ENCODE measurements at regions not wholly inside any gene's neighbourhood (a gene's known extent, or its start where the extent isn't known, plus 50 kb on each side); places are given as distances from the start of the nearest gene placed in this dataset.
A peak's percentile ranks its signal among the peaks of the same experiment; 100 is the strongest.

DNA sequence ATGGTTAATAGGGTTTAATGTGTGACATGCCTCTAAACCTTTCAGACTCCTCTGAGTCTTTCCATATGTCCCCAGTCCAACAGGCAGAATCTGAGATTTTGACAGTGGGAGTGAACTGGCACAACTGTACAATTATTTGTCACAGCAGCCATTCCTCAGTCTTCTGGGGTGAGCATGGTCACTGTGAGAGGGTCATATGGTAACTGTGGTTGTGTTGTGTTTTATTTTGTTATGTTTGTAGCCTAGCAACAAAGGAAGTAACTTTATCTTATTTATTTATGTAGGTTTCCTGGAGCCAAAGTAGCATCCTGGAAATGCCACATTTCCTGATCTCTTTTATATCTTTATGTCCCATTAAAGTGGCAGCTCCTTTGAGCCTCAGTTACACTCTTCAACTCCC, 1067.9 kb downstream of the TTLL7 start:
- DNase-seq (no peak), ATAC-seq (no peak)
- intact Hi-C loops (cut with DNase I), result no loop called here

DNA sequence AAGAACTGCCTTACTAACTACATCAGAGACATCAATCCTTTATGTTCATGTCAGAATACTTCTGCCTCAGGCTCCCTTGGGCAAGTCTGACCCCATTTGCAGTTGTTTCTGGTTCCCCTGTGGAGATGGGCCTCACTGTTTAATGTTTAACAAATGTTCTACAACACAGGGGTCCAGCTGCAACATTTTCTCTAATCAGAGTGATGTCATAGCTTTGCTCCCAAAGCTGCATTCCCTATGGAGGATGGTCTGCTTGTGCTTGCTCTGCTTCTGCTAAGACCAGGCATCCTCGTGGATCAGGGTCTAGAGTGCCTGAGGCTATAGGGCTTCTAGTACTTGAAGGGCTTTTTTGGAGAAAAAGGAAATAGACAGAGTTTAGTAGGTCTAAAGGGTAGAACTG, 1071.2 kb downstream of the TTLL7 start:
- no peak for ATAC-seq
- no peak for DNase-seq
- intact Hi-C loops (cut with DNase I), result no loop called here

DNA sequence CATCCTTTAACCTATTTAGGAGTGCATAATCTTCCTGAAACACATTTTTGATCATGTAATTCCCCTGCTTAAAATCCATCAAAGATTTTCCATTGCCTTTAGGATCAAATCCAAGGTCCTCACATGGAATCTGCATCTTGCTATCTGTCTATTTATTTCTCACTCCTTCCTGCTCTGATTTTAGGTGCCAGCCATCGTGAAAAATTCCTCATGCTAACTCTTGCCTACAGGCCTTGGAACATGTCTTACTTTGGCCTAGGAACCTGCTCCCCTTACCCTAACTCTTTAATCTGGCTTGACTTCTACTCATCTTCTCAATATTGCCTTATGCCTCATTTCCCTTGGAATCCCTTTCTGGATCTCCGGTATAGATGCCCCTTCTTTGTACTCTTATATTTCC, 1074.3 kb downstream of the TTLL7 start:
- DNase-seq (no peak), ATAC-seq (no peak)
- intact Hi-C loops (cut with DNase I), result no loop called here

DNA sequence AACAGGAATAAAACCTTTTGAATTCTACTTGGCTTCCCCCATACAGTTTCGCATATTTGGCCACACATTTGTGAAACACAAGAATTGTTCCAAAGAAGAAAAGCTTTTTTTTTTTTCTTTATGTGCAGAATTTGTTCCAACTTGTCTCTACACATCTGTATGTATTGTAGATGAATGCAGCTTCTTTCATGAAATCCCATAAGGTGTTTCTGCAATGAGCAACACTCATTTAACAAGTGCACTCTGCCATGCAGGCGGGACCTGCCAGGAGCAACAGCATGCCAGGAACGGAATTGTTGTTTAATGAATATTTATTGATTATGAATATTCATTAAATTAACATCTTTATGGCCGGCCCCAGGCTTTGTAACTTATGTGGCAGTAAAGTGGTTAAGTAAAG, 1075.0 kb downstream of the TTLL7 start:
- intact Hi-C loops (cut with DNase I), result no loop called here
- ATAC-seq, result no peak
- no peak for DNase-seq

DNA sequence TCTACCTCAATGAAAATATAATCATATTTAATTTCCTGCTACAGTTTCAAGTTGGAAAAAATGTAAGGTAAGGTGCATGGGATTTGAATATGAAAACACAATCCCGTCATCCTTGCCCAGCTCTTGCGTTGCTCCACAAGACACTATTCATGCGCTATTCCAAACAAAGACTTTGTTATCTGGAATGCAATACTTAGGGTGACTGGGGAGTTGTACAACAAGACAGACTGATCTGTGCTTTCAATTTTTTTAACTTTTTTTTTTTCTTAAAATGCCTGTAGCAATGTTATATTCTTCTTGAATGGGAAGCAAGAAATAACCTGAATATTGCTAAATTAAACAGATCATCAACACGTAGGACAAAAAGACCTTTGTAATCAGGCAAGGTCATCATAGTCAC, 1077.2 kb downstream of the TTLL7 start:
- ATAC-seq (no peak), DNase-seq (no peak)
- intact Hi-C loops (cut with DNase I), result no loop called here

DNA sequence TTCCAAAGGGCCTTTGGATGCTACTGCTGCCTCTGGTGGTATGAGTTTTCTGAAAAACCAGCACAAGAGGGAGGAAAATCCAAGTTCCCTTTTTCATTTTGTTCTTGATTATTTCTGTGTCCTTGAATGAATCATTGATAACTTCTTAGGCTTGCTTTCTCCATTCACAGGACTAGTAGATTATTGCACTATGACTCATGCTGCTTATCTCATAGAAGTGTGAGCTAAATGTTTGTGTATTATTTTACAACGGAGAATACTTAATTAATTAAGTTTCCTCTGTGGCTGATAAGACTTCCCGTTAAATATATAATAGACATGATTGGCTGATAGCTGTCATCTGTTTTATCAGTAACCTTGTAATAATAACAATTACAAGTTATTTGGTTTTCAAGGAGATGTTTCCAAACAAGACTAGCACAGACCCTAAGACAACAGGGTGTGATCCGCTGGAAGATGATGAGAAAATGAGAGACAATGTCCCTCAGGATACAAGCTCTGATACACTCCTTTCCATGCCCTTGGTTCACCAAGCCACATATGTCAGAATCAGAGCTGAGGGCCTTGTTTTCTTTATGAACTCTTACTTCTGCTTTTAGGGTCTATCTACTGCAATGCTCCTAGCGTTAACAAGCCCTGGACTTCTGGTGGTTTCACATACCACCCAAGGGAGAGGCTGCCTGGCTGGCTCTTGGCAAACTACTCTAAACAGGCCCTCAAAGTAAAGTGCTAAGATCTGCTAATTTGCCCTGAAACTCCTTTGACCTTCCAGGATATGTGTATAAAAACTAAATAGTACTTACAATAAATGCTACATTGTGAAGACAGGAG, 1078.3 kb downstream of the TTLL7 start:
- no peak for DNase-seq
- peak; percentile 53 to 86 for ATAC-seq

DNA sequence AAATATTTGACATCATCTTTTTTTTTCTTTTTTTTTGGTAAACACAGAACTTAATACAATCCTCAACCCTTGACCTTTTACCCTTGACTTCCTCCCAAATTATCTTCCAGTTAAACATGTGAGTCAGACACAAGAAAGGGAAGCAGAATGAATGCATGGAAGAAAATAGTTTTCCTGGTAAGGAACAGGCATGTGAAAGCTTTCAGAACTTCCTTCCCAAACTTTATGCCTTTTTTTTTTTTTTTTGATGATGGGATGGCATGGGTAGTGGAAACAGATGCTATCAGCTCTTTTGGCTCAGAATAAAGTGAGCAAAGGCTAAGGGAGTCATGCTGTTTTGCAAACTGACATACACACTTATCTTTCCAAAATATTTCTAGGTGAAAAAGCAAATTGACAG, 1079.1 kb downstream of the TTLL7 start:
- intact Hi-C loops (cut with DNase I), result no loop called here
- no peak for DNase-seq
- ATAC-seq, result peak in 1 of 2 donors; percentile 47

More for the DNA sequence above, 1078.3 kb downstream of the TTLL7 start:
- intact Hi-C loops (cut with DNase I), result no loop called here

DNA sequence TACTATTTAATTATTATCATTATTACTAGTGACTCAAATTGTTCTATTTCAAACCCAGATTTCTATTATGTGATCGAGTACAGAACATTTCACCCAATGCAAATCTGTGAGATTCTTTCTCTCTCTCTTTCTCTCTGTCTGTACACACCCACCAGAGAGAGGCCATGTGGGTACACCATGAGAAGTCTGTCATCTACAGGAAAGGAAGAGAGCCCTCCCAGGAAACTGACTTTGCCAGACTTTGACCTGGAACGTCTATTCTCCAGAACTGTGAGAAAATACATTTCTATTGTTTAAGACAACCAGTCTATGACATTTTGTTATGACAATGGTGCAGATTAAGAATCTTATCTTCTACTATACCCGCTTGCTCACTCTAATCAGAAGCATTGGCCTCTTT, 1091.6 kb downstream of the TTLL7 start:
- ATAC-seq (no peak), DNase-seq (no peak)
- intact Hi-C loops (cut with DNase I), result no loop called here

DNA sequence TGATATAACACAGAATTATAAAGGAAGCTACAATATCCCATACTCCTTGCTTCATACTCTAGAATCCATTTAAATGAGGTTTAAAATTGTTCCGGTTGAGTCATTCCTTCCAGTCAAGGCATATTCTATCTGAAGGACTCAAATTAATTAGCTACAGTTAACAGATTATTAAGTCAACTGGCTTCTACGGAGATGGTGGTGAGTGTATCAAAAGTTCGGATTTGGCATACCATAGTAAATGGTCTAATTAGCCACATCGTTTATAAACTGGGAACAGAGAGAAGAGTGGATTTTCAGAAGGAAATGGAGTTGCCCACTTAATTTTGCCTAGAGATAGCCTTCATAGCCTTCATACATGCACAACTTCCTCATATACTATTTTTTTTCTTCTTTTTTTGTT, 1095.3 kb downstream of the TTLL7 start:
- DNase-seq (no peak), ATAC-seq (no peak)
- intact Hi-C loops (cut with DNase I), result no loop called here

DNA sequence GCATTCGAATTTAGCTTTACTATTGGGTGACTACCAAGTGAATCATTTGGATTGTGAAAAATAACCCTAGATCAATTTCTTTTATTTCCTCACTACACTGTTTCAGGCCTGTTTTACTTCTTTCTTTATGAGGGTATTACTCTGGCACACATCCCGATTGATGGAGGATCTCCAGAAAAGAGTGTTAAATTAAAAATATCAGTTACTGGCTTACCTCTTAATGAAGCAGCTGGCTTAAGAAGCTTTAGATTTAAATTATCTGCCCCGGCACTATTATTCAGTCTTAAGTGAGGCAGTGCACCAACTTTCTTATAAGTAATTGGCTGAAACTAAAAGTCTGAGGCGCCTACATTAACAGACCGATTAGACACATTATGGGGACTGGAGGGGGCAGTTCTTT, 1097.4 kb downstream of the TTLL7 start:
- DNase-seq (no peak), ATAC-seq (no peak)
- intact Hi-C loops (cut with DNase I), result no loop called here

DNA sequence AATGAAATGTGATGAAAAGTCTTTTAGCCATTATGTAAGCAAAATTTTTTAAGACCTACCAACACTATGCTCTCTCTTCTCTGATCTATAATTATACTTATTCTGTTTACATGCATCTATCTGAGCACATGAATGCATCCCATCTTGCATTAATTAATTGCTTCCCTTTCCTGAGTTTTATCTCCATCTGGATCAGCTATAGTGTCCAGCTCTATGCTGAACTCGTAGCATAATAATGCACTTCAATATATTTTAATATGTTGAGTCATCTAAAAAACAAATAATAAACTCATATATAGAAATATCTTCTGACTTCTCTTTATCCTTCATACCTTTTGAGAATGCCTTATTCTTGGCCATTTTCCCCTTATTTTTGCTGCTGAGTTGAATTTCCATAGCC, 1097.8 kb downstream of the TTLL7 start:
- ATAC-seq (no peak), DNase-seq (no peak)
- intact Hi-C loops (cut with DNase I), result no loop called here

DNA sequence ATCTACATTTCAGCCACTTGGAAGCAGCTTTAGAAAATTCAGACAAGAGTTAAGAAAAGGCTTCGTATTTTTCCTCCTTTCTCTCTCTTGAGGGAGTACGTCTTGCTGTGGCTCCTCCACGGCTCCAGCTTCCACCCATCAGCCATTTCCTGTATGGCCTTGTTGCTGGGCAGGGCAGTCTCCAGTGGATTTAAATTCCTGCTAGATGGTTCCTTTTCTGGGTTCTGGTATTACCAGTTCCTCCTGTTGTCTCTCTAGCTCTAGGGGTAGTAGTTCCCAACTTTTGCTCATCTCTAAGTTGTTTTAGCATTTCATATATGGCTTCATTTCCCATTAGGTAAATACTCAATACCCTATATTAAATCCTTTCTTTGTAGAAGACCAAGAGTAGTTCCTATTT, 1098.3 kb downstream of the ADGRL2 start:
- DNase-seq (no peak), ATAC-seq (no peak)
- intact Hi-C loops (cut with DNase I), result no loop called here

DNA sequence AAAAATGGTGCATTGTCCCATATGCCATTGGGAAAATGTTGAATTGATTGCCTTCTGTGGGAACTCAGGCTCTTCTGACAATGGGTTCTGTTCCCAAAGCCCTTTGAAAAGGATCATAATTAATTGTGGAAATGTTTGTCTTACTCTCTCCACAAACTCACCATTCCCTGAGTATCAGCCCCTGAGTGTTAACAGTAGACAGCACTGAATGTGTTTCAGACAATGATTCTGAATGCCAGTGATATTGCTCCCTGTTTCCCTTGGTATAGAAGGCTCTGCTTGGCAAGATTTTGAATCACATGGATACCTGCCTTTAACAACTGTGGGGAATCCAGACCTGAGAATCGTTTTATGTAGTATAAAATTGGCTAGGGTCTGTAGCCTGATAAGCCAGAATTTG, 1096.8 kb downstream of the ADGRL2 start:
- DNase-seq, result no peak
- no peak for ATAC-seq
- intact Hi-C loops (cut with DNase I), result no loop called here

DNA sequence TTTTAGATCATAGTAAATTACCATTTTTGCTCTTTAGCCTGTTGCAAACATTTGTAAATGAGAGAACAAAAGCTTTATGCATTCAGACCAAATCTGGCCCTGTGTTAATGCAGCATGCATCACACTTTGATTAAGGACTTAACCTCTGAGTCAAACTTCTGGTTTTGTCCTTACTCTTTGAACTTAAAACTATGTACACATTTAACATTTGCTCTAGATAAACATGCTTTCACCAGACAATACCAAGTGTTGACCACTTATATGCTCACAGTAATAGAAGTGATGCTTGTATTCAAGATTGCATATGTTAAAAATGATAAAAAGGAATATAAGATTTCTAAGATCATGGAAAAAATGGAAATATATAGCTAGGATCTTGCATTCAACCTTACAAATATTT, 1095.3 kb downstream of the ADGRL2 start:
- DNase-seq, result no peak
- intact Hi-C loops (cut with DNase I), result no loop called here
- no peak for ATAC-seq

DNA sequence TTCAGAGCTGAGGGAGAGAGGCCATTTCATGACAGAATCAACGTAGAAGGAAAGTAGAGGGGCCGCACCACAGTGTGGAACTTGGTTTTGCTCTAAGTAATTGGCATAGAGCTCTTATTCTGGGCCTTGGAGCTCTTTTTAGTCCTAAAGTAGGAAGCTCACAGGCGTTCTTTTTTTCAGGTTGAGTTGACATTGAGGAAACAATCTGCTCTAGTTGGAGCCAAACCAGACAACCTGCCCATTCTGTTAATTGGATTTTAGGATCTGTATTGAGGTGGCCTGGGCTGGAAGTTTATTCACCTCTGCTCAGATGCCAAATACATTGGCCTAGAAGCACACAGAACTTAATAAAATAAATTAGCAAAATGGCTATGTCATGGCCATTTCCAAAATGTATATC, 1093.9 kb downstream of the ADGRL2 start:
- intact Hi-C loops (cut with DNase I), result no loop called here
- ATAC-seq, result no peak
- DNase-seq, result no peak

DNA sequence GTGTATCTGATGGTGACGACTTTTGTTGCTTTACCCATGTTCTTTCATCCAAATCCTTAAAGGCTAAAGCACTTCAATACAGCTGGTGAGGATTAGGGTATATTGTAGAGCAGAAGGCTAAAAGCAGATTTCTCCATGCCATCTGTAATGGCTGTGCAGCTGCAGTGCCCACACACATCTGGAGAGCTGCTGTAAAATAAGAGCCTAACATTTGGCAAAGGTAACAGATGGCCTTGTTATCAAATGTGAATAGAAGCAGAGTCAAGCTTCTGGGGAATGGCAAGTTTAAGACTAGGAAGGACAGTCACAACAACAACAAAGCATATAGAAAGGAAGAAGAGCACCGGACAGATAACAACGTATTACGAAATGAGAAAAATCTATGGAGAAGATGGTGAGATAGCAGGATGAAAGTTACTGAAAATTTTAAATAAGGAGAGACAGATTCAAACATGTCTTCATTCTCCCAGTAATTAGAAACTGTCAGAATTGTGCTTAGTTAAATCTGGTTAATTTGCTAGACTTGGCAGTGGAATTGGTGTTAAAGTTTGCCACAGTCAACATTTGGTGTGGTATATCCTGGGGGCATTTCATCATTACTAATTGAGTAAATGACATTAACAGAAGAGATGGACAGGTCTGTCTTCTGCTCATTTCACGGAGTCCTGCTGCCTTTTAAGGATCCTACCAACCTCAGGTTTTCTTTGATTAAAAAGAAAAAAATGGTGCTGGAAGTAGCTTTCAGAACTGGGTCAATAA, 1093.2 kb downstream of the ADGRL2 start:
- intact Hi-C loops (cut with DNase I), result no loop called here
- no peak for DNase-seq
- ATAC-seq, result no peak

DNA sequence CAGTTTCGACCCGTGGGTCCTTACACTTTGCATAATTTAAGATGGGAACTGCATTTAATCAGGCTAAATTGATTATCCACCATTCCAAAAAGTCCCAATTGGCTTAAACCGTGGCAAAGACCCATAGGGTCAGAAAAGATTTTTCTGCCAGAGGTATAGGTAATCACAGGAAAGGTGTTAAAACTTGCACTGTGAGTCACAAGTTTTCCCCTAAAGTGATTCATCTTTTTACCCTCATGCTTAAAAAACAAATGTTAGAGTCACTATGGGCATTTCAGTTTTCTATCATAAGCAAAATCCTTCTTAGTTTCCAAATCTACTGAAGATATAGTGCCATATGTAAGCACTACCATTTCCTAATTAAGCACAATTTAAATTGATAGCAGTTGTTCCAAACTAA, 1079.8 kb downstream of the ADGRL2 start:
- intact Hi-C loops (cut with DNase I), result no loop called here
- no peak for ATAC-seq
- no peak for DNase-seq

DNA sequence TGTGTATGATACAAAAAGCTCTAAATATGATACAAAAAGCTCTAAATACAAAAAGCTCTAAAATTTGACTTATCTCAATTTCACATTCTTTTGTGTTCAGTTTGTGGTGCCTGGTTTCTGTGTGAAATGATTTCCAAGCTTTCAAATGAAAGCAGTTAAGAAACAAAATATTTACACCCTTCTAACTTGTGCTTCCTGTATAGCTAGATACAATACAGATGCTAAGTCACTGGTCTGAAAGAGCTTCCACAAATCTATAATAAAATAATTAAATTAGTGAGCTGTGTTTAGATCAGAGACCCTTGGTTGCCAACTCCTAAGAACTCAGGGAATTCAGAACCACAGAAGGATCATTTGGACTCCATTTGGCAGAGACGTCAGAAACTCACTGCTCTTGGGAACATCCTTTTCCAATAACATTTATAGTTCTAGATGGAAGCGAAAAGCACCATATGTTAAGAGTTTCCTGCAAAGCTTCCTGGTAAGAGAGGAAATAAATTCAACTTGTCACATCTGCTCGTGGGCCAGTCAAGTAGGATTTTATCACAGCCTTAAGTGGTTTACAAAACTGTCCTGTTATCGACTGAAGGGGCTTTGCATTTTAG, 1079.1 kb downstream of the ADGRL2 start:
- intact Hi-C loops (cut with DNase I), result no loop called here
- ATAC-seq, result no peak
- no peak for DNase-seq

DNA sequence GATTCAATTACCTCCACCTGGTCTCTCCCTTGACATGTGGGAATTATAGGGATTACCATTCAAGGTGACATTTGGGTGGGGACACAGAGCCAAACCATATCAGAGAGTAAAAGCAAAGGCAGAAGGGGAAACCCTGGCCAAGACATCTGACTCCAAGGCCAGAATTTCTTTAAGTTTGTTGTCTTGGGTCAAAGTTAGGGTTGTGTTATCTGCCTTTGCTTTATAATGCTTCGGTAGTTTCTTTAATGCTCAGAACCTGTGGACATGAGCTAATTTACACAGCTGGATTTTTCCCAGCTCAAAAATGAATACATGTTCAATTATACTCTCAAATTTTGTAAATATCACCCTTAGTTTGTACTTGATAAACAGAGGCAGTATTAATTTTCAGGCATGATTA, 1074.4 kb downstream of the ADGRL2 start:
- DNase-seq, result no peak
- intact Hi-C loops (cut with DNase I), result no loop called here
- ATAC-seq, result no peak

DNA sequence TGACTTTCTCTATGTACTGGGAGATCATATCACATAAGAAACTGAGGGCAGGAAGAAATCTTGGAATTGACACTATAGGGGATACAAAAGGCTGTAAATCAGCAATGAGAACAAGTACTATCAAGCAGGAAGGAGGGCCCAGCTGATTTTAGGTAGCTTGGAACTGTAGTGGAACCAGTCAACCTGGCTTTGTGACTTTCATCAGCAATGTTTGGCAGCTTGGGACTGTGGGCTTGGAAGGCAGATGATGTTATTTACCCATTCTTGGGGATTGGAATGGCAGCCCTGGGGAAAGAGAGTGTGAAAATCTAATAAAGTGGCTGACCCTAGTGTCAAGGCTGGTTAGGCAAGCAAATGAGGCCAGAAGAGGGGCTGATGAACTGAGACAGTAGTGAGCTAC, 1073.3 kb downstream of the ADGRL2 start:
- ATAC-seq (no peak), DNase-seq (no peak)
- intact Hi-C loops (cut with DNase I), result no loop called here

DNA sequence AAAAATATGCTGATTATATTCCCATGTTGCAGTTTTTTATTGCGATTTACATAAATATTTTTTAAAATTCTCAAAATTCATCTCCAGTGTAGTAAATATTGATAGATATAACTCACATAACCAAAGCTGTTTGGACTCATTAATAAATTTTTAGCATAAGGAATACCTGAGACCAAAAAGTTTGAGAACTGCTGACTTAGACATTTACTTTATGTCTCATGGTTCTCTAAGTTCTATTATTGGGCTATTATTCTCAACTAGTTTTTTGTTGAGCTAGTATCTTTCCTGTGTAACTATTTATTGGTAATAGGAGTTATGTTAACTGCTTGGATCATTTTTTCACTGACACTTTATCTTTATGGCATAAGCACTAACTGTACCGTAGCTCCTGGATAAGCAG, 1069.6 kb downstream of the ADGRL2 start:
- ATAC-seq (no peak), DNase-seq (no peak)
- intact Hi-C loops (cut with DNase I), result no loop called here

All from left cardiac atrium (tissue), 4 donors.